GM19043 (cell line): ENCODE measurements at regions not wholly inside any gene's neighbourhood (a gene's known extent, or its start where the extent isn't known, plus 50 kb on each side); places are given as distances from the start of the nearest gene placed in this dataset.

Source experiments
- ATAC-seq: cut with Tn5 transposase; IDR thresholded peaks from one replicate; pipeline ENCODE4 v1.9.1; 2021; ENCODE audit warnings: low read depth; ENCODE audit not compliant: unreplicated experiment

DNA sequence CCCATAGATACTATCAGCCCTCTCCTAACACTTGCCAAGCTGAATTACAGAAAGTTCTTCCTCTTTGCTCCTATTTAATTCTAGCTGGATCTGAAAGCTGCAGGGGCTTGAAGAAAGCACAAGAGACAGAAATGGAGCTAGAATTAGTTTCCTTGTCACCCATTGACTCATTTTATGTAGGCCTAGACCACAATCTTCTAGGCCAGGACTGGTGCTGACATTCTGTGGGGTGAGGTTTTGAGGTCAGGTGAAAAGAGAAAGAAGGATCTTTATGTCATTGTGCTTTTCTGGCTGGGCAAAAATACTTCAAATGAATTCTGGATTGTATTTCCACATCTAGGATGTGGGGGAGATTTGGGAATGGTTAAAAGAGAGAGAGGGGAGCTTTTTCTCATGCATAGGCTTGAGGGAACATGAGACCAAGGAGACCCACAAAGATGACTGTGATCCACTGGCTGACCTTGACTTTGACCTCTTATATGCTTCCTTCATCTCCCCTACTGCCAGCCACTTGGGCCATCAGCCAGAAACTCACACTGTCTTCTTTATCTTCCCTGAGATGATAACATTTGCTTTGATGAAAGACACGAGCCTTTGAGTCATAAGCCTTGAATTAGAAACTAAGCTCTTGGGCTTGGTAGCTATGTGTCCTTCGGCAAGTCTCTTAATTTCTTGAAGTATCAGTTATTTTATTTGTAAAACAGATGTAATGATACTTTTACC, 274.9 kb upstream of the CADM1 start:
- ATAC-seq = no peak

DNA sequence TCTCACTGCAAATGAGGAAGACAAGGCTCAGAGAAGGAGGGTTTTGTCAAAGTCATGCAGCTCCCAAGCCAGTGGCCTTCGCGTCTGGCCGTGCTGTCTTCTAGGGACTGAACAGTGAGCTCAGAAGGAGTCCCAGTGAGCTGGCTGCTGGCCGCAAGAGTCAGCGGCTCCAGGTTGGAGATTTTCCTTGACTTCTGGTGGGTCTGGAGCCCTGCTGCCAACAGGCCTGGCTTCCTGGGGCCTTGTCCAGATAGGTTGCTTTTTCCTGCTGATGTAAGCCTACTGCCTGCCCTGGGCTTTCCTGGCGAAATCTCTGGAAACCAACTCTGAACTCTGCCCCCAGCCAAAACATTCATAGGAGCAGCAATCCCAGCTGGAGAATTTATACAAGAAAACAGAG, 272.7 kb upstream of the CADM1 start:
- no peak for ATAC-seq

DNA sequence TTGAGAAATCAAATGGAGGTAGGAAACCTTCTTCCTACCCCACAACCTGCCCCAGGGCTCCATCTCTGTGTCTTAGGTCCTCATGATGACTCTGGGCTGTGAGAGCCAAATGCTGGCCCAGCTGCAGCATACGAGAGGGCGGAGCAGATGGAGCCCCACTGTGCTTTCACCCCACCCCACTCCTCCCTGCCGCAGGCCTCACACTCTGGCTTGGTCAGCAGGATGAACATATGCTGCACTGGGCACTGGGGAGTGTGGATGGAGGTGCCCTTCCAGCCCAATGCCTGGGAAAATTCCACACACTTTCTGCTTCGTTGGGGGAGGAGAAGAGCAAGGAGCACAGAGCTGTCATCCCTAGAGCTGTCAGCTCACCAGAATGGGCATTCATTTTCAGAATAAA, 271.6 kb upstream of the CADM1 start:
- ATAC-seq = no peak

- ATAC-seq = no peak
Observed at GRCh38 chr11:115774756-115775155, 270.5 kb upstream of the CADM1 start.

GRCh38 chr11:115769891-115770290, 265.7 kb upstream of the CADM1 start:
- ATAC-seq = no peak

DNA sequence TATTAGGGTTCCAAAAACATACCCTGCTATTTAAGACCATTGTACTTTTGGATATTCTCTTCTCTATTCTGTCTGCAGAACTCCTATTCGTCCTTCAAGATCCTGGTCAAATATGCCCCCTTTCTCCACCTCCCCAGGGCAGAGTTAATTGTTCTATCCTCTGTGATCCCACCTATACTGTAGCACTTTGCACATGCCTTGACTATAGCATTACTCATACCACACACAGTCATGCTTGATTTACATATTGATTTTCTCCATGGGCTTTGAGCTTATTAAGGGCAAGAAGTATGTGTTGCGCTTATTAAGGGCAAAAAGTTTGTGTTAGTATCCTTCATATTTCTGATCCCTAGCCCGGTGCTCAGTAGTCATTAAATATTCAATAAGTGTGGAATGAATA, 263.7 kb upstream of the CADM1 start:
- no peak for ATAC-seq

DNA sequence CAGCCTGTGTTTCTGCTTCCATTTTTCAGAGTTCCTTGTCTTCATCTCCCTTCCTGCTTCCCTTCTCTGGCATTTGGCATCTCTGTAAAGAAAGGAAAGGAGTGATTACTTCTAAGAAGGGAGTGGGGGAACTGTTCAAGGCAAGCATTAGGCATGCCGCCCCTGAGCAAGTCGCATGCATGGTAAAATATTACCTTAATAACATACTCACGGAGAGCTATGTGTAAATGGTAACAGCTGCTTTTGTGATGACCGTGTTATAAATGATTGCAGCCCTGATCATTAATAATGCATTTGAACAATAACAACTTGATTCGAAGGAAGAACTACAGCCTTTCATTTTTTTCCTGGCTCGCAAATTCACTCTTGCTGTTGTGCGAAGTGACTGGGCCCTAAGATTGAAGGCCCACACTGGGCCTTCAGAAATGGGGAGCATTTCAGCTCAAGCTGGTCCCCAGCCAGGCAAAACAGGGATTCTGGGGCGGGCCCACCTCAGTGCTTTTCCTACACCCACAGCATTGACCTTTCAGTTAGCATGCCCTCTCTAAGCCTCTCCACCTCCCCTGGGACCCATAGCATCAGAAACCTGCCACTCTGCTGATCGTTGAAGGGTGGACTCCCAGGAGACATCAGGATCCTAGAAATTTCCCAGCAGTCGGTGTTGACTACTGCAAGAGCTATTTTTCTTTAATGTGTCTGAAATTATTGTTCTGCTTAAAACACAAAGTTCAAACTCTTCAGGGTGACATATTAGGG, 263.0 kb upstream of the CADM1 start:
- no peak for ATAC-seq

- no peak for ATAC-seq
Observed at GRCh38 chr11:115766561-115766960, 262.3 kb upstream of the CADM1 start.

GRCh38 chr11:115765803-115766239, 261.6 kb upstream of the CADM1 start:
- ATAC-seq = no peak

DNA sequence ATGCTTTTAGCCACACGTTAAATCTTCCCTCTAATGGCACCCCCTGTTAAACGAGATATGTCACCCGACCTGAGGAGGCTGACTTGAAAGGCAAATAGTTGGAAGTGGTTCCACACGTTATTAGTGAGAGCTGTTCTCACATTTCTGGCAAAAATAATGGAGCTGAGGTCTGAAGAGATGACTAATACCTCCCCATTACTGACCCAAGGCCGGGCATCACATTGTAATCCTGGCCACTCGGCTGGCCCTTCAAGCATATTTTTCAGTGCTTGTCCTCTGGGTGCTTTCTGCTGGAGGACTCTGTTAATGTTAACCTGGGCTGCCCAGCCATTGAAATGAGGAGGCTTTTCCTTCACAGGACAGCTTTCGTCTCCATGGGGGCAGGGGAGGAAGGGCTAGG, 260.0 kb upstream of the CADM1 start:
- no peak for ATAC-seq

DNA sequence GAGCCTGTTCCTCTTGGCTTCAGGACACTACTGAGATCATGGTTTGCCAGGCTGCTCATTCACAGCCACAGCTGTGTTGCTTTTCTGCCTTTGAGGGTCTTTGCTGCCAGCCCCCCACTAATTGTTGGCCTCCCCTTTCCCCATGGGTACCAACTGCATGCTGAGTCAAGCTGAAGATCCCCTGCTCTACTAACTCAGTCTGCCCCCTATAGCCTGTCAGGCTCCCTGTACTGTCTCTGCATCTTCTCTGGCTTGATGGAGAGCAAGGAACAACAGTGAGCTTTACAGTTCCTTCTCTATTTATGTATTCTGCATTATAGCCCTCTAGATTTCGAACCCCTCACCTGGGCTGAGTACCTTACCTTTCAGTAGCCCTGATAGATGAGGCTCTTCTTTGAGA, 257.6 kb upstream of the CADM1 start:
- no peak for ATAC-seq

GRCh38 chr11:115761348-115761747, 257.1 kb upstream of the CADM1 start:
- no peak for ATAC-seq

DNA sequence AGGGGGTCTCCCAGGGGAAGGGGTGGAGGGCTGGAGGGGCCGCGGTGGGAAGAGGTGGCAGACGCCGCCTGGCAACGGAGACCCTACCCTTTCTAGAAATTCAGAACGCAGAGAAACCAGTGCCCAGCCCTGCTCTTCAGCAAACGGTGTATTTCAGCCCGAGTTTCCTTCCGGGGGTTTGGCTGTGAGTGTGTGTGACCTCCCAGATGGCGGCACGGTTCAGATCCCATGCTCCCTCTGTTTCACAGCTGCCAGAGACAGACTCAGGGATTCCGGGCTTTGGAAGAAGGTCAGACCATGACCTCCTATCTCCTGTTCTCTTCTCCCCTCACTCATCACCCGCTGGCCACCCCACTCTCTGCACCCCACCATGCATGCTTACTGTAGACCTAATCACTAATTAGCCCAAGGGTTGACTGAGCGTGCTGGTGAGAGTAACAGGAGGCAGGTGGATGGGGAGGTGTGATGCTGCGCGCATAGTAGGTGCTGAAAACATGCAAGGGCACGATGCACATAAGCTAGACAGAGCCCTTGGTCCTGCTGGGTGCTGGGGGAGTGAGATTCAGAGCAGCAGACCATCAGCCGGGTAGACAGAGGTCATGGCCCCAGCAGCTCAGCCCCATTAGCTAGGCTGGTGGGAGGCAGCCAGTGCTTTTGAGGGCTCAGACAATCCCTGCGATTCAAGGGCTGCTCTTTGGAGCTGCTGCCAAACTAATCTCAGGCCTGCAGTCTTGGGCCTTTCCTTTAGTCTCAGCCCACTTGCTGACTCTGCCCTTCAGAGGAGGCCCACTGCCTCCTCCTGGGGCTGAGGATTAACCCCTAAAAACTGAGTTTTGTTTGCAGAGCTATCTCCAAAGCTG, 256.5 kb upstream of the CADM1 start:
- no peak for ATAC-seq

GRCh38 chr11:115759622-115760460, 255.6 kb upstream of the CADM1 start:
- ATAC-seq = no peak

DNA sequence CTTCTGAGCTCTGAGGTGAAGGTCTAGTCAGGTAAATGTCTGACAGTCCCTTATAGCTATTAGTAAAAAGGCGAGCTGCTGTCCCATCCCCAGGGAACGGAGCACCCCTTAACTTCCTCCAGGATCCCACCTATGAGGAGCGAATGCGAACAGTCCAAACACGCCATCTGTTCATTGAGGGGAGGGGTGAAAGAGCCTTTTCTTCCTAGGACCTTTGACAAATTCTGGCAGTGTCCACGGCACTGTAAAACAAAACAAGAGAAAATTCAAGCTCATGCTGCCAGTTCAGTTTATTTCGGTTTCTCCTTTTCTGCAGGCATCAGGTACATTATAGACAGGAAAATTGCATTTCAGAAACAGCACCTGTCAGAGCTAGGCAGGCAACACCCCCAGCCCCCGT, 253.8 kb upstream of the CADM1 start:
- no peak for ATAC-seq

DNA sequence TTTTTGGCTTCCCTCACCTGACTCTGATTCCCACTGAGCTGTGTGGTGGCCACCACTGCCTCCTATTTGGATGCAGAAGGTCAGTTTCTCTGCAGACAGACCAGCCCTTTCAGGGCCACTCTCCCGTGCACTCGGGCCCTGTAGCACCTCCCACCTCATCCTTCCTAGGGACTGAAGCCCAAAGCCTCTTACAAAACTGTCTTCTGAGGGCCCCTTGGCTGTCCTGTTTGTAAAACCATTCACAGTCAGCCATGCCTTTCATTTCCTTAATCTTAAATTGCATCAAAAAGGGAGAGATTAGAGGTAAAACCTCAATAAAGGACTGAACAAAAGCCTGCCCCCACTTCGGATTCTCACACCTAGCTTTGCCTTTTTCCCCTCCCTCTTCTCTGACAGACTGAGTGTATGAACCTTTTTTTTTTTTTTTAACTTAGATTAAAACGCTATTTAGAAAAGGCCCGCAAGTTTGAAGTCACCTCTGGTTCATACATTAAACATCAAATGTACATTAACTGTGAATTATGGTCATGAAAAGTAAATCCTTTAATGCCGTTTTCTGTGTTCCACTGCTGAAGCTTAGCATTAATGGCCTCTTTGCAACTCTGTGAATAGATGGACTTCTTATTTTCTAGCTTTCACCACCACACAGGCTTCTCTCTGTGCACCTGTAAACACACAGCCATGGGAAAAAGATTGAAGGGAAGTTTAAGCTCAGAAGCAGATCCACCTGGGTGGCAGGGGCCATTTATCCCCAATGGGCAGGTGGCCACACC, 247.2 kb upstream of the CADM1 start:
- ATAC-seq = no peak

DNA sequence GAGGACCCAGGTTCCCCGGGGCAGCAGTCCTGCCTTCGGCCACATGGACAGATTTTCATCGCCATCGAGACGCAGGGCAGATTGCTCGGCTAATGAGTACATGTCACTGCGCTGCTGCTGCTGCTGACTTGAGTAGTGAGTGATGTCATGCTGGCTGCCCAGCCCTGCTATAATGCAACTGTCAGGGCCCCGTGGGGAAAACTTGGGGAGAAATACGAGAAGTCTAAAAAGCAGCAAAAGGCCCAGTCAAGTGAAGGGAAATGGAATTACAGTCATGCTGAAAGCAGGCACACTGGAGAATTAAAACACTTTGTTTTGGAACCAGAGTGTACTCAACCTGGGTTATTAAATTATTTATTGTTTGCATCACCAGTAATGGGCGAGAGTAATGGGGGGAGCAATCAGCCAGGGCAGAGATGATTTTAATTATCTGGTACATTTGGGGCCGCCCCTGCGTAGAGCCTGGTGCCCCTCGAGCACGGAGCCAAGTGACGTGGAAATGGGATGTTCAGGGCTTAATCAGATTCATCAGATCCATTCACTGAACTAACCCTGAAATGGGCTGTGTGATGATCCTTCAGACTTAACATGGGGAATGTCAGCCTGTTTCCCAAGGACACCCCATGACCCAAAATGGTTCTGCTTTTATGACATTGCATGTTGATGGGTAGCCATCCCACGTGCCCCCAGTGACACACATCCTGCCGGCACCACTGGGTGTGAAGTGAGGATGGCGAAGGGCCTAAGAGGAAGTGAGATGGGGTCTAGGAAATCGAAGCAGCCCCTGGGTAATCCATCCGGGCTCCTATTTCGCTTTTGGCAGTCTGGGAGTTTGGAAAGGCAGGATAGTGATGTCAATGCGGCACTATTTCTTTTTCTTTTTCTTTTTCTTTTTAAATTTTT, 241.6 kb upstream of the CADM1 start:
- ATAC-seq = no peak

- ATAC-seq = no peak
Observed at GRCh38 chr11:115745066-115745465, 240.9 kb upstream of the CADM1 start.

DNA sequence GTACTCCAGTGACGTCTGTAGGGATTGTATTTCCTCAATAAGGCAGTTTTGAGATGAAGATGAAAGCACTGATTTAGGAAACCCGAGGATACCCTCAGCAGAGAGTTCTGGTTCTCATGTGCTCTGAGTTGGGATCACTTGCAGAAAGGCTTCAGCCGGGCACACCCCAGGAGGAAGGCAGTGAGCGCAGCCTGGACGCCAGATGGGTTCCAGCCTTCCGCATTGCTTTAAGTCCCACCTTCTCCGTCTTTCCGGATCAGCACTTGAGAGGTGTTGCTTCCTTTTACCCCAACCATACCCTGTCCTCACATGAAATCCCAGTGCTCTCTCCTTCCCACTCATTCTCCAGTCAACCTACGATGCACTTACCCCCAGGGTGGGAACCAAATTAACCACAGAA, 239.5 kb upstream of the CADM1 start:
- ATAC-seq = no peak
